Ovary (tissue), 3 donors: ENCODE measurements at regions not wholly inside any gene's neighbourhood (a gene's known extent, or its start where the extent isn't known, plus 50 kb on each side); places are given as distances from the start of the nearest gene placed in this dataset.

ENCODE experiments used
- CTCF ChIP-seq, 3 donors: fragments of 450-650 bp in 2 of 3; fragments of 200-600 bp in 1 of 3; IDR thresholded peaks; one replicate each; pipeline versions ENCODE4 v1.5.1 to v1.8.0; 2016 to 2022; ENCODE audit warnings: antibody characterized with exemption in 3 of 3, mild to moderate bottlenecking in 1 of 3
- POLR2A ChIP-seq: fragments of 450-650 bp; IDR thresholded peaks from one replicate; pipeline ENCODE4 v1.6.1; 2017; ENCODE audit warnings: antibody characterized with exemption, mild to moderate bottlenecking, moderate library complexity
- donor health status: DM: no; HTN: no; CAD: no.

- TF ChIP-seq CTCF (IDR thresholded peaks at IDR 0.05): no peak
- TF ChIP-seq POLR2A: no peak
These were observed 125.2 kb upstream of the TFPI start for GRCh38 chr2:187679454-187679853.
